ENCODE measurements at regions not wholly inside any gene's neighbourhood (a gene's known extent, or its start where the extent isn't known, plus 50 kb on each side); places are given as distances from the start of the nearest gene placed in this dataset.
"Not testable (repeated sequence)": the region's sequence is repeated elsewhere in the genome, so short reads cannot be mapped to it uniquely, and the experiment has no call there.

GRCh38 chr15:95737060-95737459 is 593.4 kb upstream of the NR2F2 start:
- no peak for DNase-seq

GRCh38 chr15:95739131-95739530 is 591.4 kb upstream of the NR2F2 start:
- no peak for DNase-seq

GRCh38 chr15:95741830-95742229 is 588.7 kb upstream of the NR2F2 start:
- DNase-seq = no peak

GRCh38 chr15:95742256-95742655 is 588.2 kb upstream of the NR2F2 start:
- no peak for DNase-seq

GRCh38 chr15:95742836-95743235 is 587.7 kb upstream of the NR2F2 start:
- DNase-seq = no peak

- no peak for DNase-seq
These were observed 573.3 kb upstream of the NR2F2 start for GRCh38 chr15:95757171-95757570.

- DNase-seq = no peak
These were observed 572.0 kb upstream of the NR2F2 start for GRCh38 chr15:95758451-95758850.

GRCh38 chr15:95758851-95759250 is 571.6 kb upstream of the NR2F2 start:
- no peak for DNase-seq

- no peak for DNase-seq
These were observed 570.0 kb upstream of the NR2F2 start for GRCh38 chr15:95760508-95760907.

GRCh38 chr15:95761501-95762165 is 568.9 kb upstream of the NR2F2 start:
- DNase-seq = no peak

GRCh38 chr15:95763426-95763825 is 567.1 kb upstream of the NR2F2 start:
- no peak for DNase-seq

GRCh38 chr15:95765161-95765560 is 565.3 kb upstream of the NR2F2 start:
- no peak for DNase-seq

GRCh38 chr15:95770196-95770595 is 560.3 kb upstream of the NR2F2 start:
- DNase-seq = no peak

- DNase-seq = no peak
These were observed 557.5 kb upstream of the NR2F2 start for GRCh38 chr15:95772982-95773381.

GRCh38 chr15:95784508-95784907 is 546.0 kb upstream of the NR2F2 start:
- DNase-seq = no peak

GRCh38 chr15:95785276-95785675 is 545.2 kb upstream of the NR2F2 start:
- DNase-seq = not testable (repeated sequence)

- DNase-seq = no peak
These were observed 537.3 kb upstream of the NR2F2 start for GRCh38 chr15:95793231-95793630.

GRCh38 chr15:95795386-95795785 is 535.1 kb upstream of the NR2F2 start:
- DNase-seq = no peak

- DNase-seq = no peak
These were observed 531.0 kb upstream of the NR2F2 start for GRCh38 chr15:95799286-95800200.

GRCh38 chr15:95804484-95804883 is 526.0 kb upstream of the NR2F2 start:
- no peak for DNase-seq

GRCh38 chr15:95812491-95812890 is 518.0 kb upstream of the NR2F2 start:
- DNase-seq = no peak

GRCh38 chr15:95814908-95815307 is 515.6 kb upstream of the NR2F2 start:
- no peak for DNase-seq

- DNase-seq = no peak
These were observed 513.9 kb upstream of the NR2F2 start for GRCh38 chr15:95816591-95816990.

- DNase-seq = no peak
These were observed 507.5 kb upstream of the NR2F2 start for GRCh38 chr15:95822961-95823360.
